DMS53 (cell line): ENCODE measurements at regions not wholly inside any gene's neighbourhood (a gene's known extent, or its start where the extent isn't known, plus 50 kb on each side); places are given as distances from the start of the nearest gene placed in this dataset.
A peak's percentile ranks its signal among the peaks of the same experiment; 100 is the strongest.

Experiments
- DNase-seq: peaks from one replicate; lab custom pipeline; 2025; lab: John Stamatoyannopoulos, UW

- DNase-seq, result no peak
Measured at GRCh38 chr2:14185906-14186305, 446.6 kb upstream of the LRATD1 start.

- DNase-seq, result no peak
Measured at GRCh38 chr2:14188446-14188845, 444.1 kb upstream of the LRATD1 start.

- peak; percentile 4 for DNase-seq
Measured at GRCh38 chr2:14189929-14190328, 442.6 kb upstream of the LRATD1 start.

- DNase-seq, result peak; percentile 77
Measured at GRCh38 chr2:14194233-14194632, 438.3 kb upstream of the LRATD1 start.

- DNase-seq, result no peak
Measured at GRCh38 chr2:14197293-14197692, 435.2 kb upstream of the LRATD1 start.

GRCh38 chr2:14199040-14199439 is 433.5 kb upstream of the LRATD1 start:
- DNase-seq, result no peak

- no peak for DNase-seq
Measured at GRCh38 chr2:14219306-14219705, 413.2 kb upstream of the LRATD1 start.

- DNase-seq, result no peak
Measured at GRCh38 chr2:14220101-14220500, 412.4 kb upstream of the LRATD1 start.

GRCh38 chr2:14221466-14221865 is 411.1 kb upstream of the LRATD1 start:
- no peak for DNase-seq

GRCh38 chr2:14223576-14223975 is 408.9 kb upstream of the LRATD1 start:
- DNase-seq, result no peak

- no peak for DNase-seq
Measured at GRCh38 chr2:14231391-14231898, 401.1 kb upstream of the LRATD1 start.

GRCh38 chr2:14232217-14232616 is 400.3 kb upstream of the LRATD1 start:
- no peak for DNase-seq

GRCh38 chr2:14234911-14235310 is 397.6 kb upstream of the LRATD1 start:
- no peak for DNase-seq

- DNase-seq, result no peak
Measured at GRCh38 chr2:14235667-14236066, 396.9 kb upstream of the LRATD1 start.

GRCh38 chr2:14237902-14238301 is 394.6 kb upstream of the LRATD1 start:
- DNase-seq, result no peak

GRCh38 chr2:14239605-14240004 is 392.9 kb upstream of the LRATD1 start:
- no peak for DNase-seq

- no peak for DNase-seq
Measured at GRCh38 chr2:14240868-14241267, 391.6 kb upstream of the LRATD1 start.

GRCh38 chr2:14245901-14246300 is 386.6 kb upstream of the LRATD1 start:
- DNase-seq, result no peak

GRCh38 chr2:14255135-14255820 is 377.2 kb upstream of the LRATD1 start:
- no peak for DNase-seq

GRCh38 chr2:14256890-14257289 is 375.6 kb upstream of the LRATD1 start:
- no peak for DNase-seq

GRCh38 chr2:14257801-14258507 is 374.6 kb upstream of the LRATD1 start:
- no peak for DNase-seq

GRCh38 chr2:14261771-14262170 is 370.7 kb upstream of the LRATD1 start:
- DNase-seq, result no peak

GRCh38 chr2:14263053-14263452 is 369.5 kb upstream of the LRATD1 start:
- no peak for DNase-seq
